T1000 (cell line): ENCODE measurements at regions not wholly inside any gene's neighbourhood (a gene's known extent, or its start where the extent isn't known, plus 50 kb on each side); places are given as distances from the start of the nearest gene placed in this dataset.
"Not testable (repeated sequence)": the region's sequence is repeated elsewhere in the genome, so short reads cannot be mapped to it uniquely, and the experiment has no call there.

ENCODE experiments used
- DNase-seq: peaks from one replicate; lab custom pipeline; 2025; ENCODE audit warnings: mixed read lengths; lab: John Stamatoyannopoulos, UW

- no peak for DNase-seq
Observed at GRCh38 chr21:28283641-28284490, 708.8 kb downstream of the LTN1 start.

DNA sequence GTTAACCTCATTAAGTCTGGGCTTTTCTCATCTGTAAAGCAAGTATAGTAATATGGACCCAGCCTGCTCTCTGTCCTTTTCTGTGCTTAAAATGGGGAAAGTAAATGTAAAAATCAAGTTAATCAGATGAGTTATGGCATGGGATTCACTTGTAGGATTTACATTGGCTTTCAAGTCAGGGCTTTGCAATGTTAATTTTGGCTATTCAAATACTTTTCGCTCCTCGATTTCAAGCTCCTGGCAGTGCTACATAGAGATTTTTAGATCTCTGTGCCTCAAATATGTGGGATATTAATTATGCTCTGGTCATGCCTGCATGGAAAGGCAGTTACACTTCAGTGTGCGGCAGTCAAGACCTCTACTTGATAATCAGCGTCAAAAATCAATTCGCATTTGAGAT, 709.8 kb downstream of the LTN1 start:
- DNase-seq, result no peak

- not testable (repeated sequence) for DNase-seq
Observed at GRCh38 chr21:28281357-28281756, 711.3 kb downstream of the LTN1 start.

DNA sequence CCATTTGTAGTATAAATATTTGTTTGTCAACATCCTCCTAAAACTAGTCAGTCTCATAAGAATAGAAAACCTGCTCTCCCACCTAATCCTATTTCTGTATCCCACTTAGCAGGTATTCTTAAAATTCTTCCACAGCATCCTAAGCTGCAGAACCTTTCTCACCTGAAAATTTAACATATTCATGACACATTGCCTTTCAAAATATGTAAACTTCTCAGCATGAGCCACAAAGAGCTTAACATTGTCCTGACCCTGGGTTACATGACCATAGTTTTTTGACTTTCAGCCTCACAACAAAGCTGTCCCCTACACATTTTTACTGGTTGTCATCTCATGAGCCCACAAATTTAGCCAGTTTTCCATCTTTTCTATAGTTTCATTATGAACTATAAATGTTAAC, 712.1 kb downstream of the LTN1 start:
- no peak for DNase-seq

DNA sequence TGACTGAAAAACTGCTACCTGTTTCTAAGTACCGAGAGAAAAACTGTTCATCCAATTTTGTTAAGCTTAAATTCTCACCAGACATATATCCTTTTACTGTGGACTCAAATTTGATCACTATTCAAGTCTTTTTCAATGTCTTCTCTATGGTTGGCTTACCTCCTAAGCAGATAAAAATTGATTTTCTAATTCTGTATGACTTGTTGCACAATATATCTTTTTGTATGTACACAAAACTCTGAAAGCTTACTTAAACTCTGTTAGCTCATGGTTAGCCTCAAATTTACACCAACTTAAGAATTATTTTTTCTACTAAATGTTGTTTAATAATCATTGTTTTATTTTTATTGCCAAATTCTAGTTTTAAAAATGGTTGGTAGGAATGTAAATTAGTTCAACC, 715.4 kb downstream of the LTN1 start:
- DNase-seq, result no peak

GRCh38 chr21:28272272-28272992, 720.2 kb downstream of the LTN1 start:
- no peak for DNase-seq

DNA sequence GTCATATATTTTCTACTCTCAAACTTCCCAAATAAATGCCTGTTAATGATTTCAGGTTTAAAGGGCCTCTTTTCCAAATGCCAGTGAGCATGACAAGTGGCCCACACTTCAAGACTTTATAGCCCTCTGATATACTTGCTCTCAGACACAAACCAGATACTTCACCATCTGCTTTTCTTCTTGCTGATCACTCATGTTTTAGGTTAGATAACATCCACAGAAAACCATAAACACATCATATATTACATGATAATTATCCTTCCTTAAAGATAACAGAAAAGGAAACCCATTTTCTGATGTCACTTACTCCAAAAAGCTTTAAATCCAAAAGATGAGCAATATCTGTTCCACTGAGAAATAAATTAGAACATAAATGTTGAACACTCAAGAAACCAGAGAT, 723.5 kb downstream of the LTN1 start:
- no peak for DNase-seq

GRCh38 chr21:28268685-28269084, 724.0 kb downstream of the LTN1 start:
- DNase-seq, result no peak

- no peak for DNase-seq
Observed at GRCh38 chr21:28267449-28267848, 725.2 kb downstream of the LTN1 start.

DNA sequence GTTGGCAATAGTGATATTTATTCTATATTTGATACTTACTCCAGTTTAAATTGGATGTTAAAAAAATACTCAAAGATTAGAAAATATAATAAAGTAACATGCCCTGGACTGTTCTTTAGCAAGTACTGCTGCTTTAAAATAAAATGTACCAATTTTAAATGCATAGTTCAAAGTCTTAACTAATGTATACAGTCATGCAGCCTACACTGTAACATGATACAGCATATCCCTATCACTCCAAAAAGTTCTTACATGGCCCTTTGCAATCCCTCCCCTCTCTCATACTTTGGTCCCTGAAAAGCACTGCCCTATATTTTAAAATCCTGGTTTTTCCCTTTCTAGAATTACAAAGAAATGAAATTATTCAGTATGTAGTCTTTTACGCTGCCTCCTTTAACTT, 726.6 kb downstream of the LTN1 start:
- DNase-seq, result no peak

GRCh38 chr21:28263974-28264373, 728.7 kb downstream of the LTN1 start:
- DNase-seq, result no peak

DNA sequence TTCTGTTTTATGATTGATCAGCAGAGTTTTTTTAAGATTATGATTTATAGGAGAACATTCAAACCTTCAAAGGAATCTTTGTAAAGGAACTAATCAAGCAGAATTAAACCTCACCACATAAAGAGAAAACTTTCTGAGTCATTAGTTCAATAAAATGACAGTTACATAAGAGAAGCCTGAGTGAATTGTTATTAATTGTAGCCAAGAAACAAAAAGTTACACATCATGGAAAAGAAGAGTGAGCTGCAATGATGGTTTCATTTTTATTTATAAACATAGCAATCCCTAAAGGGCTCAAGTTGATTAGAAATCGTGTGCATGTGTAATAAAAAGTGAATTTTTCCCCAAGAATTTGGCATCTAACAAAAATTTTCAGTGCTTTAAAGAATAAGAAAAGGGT, 731.4 kb downstream of the LTN1 start:
- DNase-seq, result no peak

DNA sequence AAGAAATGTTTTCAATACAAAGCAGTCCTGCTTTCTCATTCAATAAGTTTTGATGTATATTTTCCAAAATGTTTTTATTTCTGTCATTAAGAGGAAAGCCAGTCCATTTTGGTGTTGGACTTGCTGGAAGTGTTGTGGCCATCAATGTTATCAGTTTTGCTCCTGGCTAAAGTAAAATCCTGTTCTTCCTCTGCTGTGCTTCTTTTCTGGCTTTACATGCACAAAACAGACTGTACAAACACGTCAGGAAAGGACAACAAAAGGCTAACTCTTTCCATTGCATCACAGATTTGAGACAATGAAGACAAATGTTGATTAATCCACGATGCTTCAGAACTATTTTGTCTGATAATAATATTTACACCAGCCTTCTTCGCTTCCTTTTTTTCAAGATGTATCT, 735.4 kb downstream of the LTN1 start:
- DNase-seq, result no peak

- no peak for DNase-seq
Observed at GRCh38 chr21:28256837-28257236, 735.8 kb downstream of the LTN1 start.

DNA sequence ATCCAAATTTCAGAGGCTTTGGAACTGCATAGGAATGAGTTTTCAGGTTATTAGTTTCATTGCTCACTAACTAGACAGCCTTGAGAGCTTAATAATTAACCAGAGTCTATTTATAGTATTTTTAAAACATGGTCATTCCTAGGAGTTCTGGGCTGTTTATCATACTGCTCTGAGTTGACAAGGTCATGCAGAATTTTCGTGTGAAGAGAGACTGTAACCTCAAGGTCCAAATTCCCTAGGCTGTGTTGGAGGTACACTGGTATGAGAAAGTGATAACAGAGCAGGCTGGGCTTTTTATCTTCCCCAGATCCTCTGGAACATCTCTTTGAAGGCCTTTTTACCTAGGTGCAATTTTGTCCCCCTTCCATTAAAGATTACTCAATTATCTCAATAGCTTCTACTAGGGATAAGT, 736.3 kb downstream of the LTN1 start:
- DNase-seq, result no peak

DNA sequence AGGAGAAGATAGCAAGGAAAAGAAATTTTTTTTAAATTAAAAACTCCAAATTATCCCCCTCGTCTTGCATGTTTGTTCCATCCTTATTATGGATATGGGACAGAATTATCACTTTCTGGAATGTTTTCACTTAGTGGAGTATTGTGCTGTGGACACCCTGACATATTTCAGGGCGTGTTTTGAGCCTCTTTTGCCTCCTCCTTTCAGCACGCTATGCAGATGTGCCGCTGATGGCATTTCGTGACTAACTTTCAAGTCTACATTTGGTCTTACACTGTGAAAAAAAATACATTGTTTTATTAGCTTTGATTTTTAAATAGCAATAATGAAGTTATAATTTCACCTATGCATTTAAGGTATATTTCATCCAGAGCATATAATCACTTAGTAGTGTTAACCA, 738.7 kb downstream of the LTN1 start:
- DNase-seq, result no peak

GRCh38 chr21:28253338-28253737, 739.3 kb downstream of the LTN1 start:
- no peak for DNase-seq

DNA sequence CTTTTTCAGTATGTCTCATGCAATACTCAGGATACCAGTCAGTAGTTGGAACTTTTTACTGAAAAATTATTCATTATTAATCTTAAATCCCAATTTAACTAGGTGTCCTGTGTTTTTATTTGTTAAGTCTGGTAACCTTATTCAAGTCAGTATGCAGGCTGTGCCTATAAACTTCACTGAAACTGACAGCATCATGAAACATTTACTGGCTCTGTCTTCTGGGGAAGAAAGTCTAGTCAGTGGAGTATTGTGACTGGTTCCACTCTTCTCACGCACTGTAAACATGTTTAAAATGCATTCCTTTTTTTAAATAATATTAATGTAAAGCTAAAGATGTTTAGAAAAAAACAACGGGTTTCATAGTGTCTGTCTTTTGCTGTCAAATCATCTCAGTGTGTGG, 739.7 kb downstream of the LTN1 start:
- DNase-seq, result no peak

DNA sequence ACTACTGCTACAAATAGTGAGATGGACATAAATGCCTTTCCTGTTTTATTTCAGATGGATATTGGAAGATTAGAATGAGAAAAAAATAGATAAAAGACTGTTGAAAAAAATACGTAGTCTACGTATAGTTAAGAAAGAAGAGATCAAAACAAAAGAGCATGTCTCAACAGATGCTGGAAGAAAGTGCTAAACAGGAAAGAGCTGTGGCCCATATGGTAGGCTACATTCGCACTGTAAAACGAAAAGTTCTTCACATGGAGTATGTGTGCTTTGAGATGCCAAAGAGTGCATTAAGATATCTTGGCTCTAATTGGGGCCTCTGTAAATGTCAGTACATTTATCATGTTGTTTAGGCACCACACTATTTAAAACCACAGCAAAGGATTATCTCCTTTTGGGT, 741.7 kb downstream of the LTN1 start:
- no peak for DNase-seq

DNA sequence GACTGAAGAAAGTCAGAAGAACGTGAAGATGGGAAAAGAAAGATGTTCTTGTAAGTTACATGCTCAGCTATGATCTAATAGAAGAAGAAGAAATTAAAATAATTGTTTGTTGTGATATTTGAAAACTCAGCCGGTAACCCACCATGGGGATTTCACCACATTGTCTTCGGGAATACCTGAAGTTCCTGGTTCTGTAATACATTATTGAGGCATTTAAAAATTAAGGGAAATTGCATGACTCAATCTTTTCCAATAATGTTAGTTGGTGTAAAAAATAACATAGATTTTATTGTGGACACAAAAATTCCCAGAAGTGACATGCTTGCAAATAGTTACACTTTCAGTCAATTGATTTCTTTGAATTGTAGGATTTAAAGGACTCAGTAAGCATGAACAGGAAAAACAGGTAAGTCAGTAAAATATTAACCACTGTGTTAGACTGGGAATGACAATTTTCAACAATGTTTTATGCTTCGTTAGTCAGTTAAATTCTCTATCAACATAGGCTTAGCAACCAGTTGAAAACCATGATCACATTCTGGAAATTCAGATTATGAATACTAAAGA, 745.1 kb downstream of the LTN1 start:
- DNase-seq, result no peak

DNA sequence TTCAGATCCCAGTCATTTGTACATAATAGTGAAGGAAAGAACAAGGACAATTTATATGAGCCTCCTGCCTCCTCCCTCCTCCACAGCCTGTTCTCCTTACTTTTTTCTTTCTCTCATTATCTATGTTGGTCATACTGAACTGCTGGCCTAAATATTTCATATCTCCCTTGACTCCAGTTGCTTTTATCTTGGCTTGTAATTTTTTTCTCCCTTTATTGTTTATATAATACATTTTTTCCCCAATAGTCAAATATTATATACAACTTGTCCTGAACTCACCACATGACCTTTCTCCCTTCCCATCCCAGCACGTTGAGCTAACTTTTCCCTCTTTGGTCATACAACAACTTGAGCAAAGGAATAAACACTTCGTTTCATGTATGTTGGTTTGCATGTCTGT, 752.1 kb downstream of the LTN1 start:
- no peak for DNase-seq

DNA sequence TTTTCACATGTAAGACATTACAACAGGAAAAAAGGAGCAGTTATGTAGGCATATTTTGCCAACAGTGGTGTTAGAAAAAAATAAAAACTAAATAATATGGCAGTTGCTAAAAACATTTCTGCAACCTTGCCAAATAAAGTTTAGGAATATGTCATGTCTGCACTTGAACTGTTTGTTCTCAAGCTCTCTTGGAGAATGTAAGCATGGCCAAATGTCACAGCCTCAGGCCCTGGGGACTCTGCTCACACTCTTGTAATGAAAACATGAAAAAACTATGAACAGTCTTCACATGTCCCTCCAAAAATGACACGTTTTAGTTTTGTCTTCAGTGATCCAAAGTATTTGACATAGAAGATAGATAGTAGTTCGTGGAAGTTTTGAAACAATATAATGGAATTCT, 753.3 kb downstream of the LTN1 start:
- no peak for DNase-seq

DNA sequence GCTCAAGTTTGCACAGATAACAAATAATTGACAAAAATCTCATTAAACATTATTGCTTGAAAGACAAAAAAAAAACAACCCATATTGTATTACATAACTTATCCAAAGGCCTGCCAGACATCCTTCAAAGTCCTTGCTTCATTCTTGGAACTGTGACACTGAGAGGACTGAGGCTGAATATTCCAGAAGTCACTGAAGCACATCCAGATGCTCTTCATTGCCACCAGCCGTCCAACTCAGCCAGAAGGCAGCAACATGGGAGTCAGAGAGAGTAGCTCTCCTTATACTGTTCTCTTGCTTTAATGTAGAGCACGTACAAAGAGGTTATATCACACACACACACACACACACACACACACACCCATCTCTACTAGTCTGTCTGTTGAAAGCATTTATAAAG, 755.0 kb downstream of the LTN1 start:
- DNase-seq, result no peak
